IMR-90 (cell line): ENCODE measurements at regions not wholly inside any gene's neighbourhood (a gene's known extent, or its start where the extent isn't known, plus 50 kb on each side); places are given as distances from the start of the nearest gene placed in this dataset.

ENCODE experiments used
- ATAC-seq: fragments of 200-7000 bp; cut with Tn5 transposase; 2 replicates; pipeline ENCODE4 v1.9.1; 2020; ENCODE audit warnings: low read depth, mild to moderate bottlenecking, moderate library complexity
- BruUV-seq: library from RNA; stranded (reverse); fragments of 400-500 nt; replicated peaks from 2 replicates; lab custom pipeline; 2021; lab: Mats Ljungman, UMichigan
- CTCF ChIA-PET: fragments of 300-600 bp; formaldehyde crosslinking; extraction: SDS; loops from one replicate; lab custom pipeline; 2021; ENCODE audit warnings: antibody characterized with exemption; lab: Yijun Ruan, JAX
- POLR2A ChIA-PET: fragments of 300-600 bp; sonication (Branson Sonifier 250); formaldehyde crosslinking; loops from one replicate; lab custom pipeline; 2022; ENCODE audit warnings: antibody characterized with exemption; ENCODE audit not compliant: unreplicated experiment; lab: Charles Lee
- DNase-seq: peaks from one replicate; pipeline ENCODE4 v3.0.0; 2013
- H2AFZ ChIP-seq: replicated peaks from 2 replicates; pipeline ENCODE3; 2013; ENCODE audit warnings: low read length, mild to moderate bottlenecking; ENCODE audit not compliant: poor library complexity
- H2AK5ac ChIP-seq: 2 replicates; pipeline ENCODE4 v1.6.1; 2013; ENCODE audit warnings: low read depth, low read length, inconsistent platforms
- H2AK9ac ChIP-seq: replicated peaks from 2 replicates; pipeline ENCODE3; 2013; ENCODE audit warnings: mild to moderate bottlenecking, low read depth, low read length, moderate library complexity; ENCODE audit not compliant: poor library complexity
- H2BK120ac ChIP-seq: 2 replicates; pipeline ENCODE4 v1.6.1; 2013; ENCODE audit warnings: low read depth, low read length, inconsistent platforms
- H2BK15ac ChIP-seq: 3 replicates; pipeline ENCODE4 v1.6.1; 2013; ENCODE audit warnings: low read depth, low read length, inconsistent platforms
- H2BK20ac ChIP-seq: 2 replicates; pipeline ENCODE4 v1.6.1; 2013; ENCODE audit warnings: low read depth, mild to moderate bottlenecking, inconsistent platforms, low read length, moderate library complexity
- H2BK5ac ChIP-seq: 2 replicates; pipeline ENCODE4 v1.6.1; 2013; ENCODE audit warnings: mild to moderate bottlenecking, low read depth, low read length, inconsistent platforms; ENCODE audit not compliant: poor library complexity, severe bottlenecking
- H3K14ac ChIP-seq: replicated peaks from 2 replicates; pipeline ENCODE4 v1.6.1; 2013; ENCODE audit warnings: low read depth, low read length, inconsistent platforms
- H3K18ac ChIP-seq: 2 replicates; pipeline ENCODE4 v1.6.1; 2013; ENCODE audit warnings: low read depth, low read length, control low read depth
- H3K23ac ChIP-seq: 2 replicates; pipeline ENCODE4 v1.6.1; 2013; ENCODE audit warnings: low read depth, low read length, inconsistent platforms
- H3K27ac ChIP-seq: 2 replicates; pipeline ENCODE4 v1.5.1; 2013; ENCODE audit warnings: mild to moderate bottlenecking, control low read depth, low read length; ENCODE audit not compliant: insufficient read depth
- H3K27me3 ChIP-seq: 2 replicates; pipeline ENCODE4 v1.6.1; 2013; ENCODE audit warnings: low read length; ENCODE audit not compliant: control insufficient read depth, insufficient read depth
- H3K36me3 ChIP-seq: 2 replicates; pipeline ENCODE4 v1.6.1; 2013; ENCODE audit warnings: low read length, mixed read lengths; ENCODE audit not compliant: control insufficient read depth, insufficient read depth
- H3K4ac ChIP-seq: 2 replicates; pipeline ENCODE4 v1.6.1; 2013; ENCODE audit warnings: low read depth, low read length, inconsistent platforms
- H3K4me1 ChIP-seq: 2 replicates; pipeline ENCODE4 v1.6.1; 2013; ENCODE audit warnings: low read length, mixed read lengths; ENCODE audit not compliant: control insufficient read depth, insufficient read depth
- H3K4me2 ChIP-seq: 2 replicates; pipeline ENCODE4 v1.6.1; 2013; ENCODE audit warnings: low read depth, mild to moderate bottlenecking, control low read depth, low read length, moderate library complexity
- H3K4me3 ChIP-seq: 2 replicates; pipeline ENCODE4 v1.5.1; 2013; ENCODE audit warnings: low read depth, mild to moderate bottlenecking, control low read depth, low read length, moderate library complexity; ENCODE audit not compliant: insufficient read depth
- H3K56ac ChIP-seq: 2 replicates; pipeline ENCODE4 v1.6.1; 2013; ENCODE audit warnings: low read length, inconsistent platforms; ENCODE audit not compliant: insufficient read depth; ENCODE audit errors: extremely low read depth
- H3K79me1 ChIP-seq, 2 experiments: 2 replicates each; pipeline ENCODE4 v1.6.1; 2013; ENCODE audit warnings: low read length in 2 of 2, inconsistent platforms in 1 of 2, low read depth in 1 of 2
- H3K9ac ChIP-seq: 2 replicates; pipeline ENCODE4 v1.6.1; 2013; ENCODE audit warnings: low read depth, low read length, control low read depth
- H3K9me1 ChIP-seq: 2 replicates; pipeline ENCODE4 v1.6.1; 2013; ENCODE audit warnings: low read length, inconsistent platforms; ENCODE audit not compliant: insufficient read depth
- H3K9me3 ChIP-seq: 2 replicates; pipeline ENCODE4 v1.6.1; 2013; ENCODE audit warnings: low read length; ENCODE audit not compliant: control insufficient read depth, insufficient read depth
- H4K20me1 ChIP-seq: 2 replicates; pipeline ENCODE4 v1.6.1; 2013; ENCODE audit warnings: low read length, inconsistent platforms; ENCODE audit not compliant: insufficient read depth
- H4K5ac ChIP-seq: 2 replicates; pipeline ENCODE4 v1.6.1; 2013; ENCODE audit warnings: mild to moderate bottlenecking, low read depth, low read length, control low read depth
- H4K8ac ChIP-seq, 2 experiments: 2 replicates each; pipeline ENCODE4 v1.6.1; 2013; ENCODE audit warnings: low read depth in 2 of 2, low read length in 2 of 2, control low read depth in 1 of 2, inconsistent platforms in 1 of 2
- H4K91ac ChIP-seq: 2 replicates; pipeline ENCODE4 v1.6.1; 2013; ENCODE audit warnings: low read depth, low read length, inconsistent platforms; ENCODE audit not compliant: insufficient read depth
- BHLHE40 ChIP-seq: fragments of 150-350 bp; IDR thresholded peaks from 2 replicates; pipeline ENCODE4 v1.6.1; 2016; ENCODE audit warnings: mild to moderate bottlenecking, low read depth, low read length
- CEBPB ChIP-seq: IDR thresholded peaks from 2 replicates; pipeline ENCODE4 v1.6.1; 2012; ENCODE audit warnings: low read depth, low read length, improper control_type of control experiment
- CHD1 ChIP-seq: IDR thresholded peaks from 2 replicates; pipeline ENCODE4 v1.6.1; 2012; ENCODE audit warnings: low read depth, low read length, improper control_type of control experiment
- CTCF ChIP-seq: conservative IDR thresholded peaks from 2 replicates; pipeline ENCODE4 v1.5.1; 2012; ENCODE audit warnings: mild to moderate bottlenecking, low read depth, low read length, improper control_type of control experiment
- ELK1 ChIP-seq: fragments of 150-350 bp; IDR thresholded peaks from 2 replicates; pipeline ENCODE4 v1.6.1; 2016; ENCODE audit warnings: low read depth, mild to moderate bottlenecking, low read length, moderate library complexity, borderline replicate concordance
- FOS ChIP-seq: fragments of 150-350 bp; IDR thresholded peaks from 2 replicates; pipeline ENCODE4 v1.6.1; 2016; ENCODE audit warnings: low read depth, low read length
- MAFK ChIP-seq: IDR thresholded peaks from 2 replicates; pipeline ENCODE4 v1.6.1; 2012; ENCODE audit warnings: low read depth, low read length, improper control_type of control experiment
- MAZ ChIP-seq: IDR thresholded peaks from 2 replicates; pipeline ENCODE4 v1.6.1; 2012; ENCODE audit warnings: low read depth, mild to moderate bottlenecking, low read length, improper control_type of control experiment, moderate library complexity, borderline replicate concordance
- MXI1 ChIP-seq: IDR thresholded peaks from 2 replicates; pipeline ENCODE4 v1.6.1; 2012; ENCODE audit warnings: low read depth, mild to moderate bottlenecking, low read length, moderate library complexity, borderline replicate concordance
- NFE2L2 ChIP-seq: fragments of 150-350 bp; IDR thresholded peaks from 2 replicates; pipeline ENCODE4 v1.6.1; 2016; ENCODE audit warnings: low read depth, mild to moderate bottlenecking, low read length
- POLR2A ChIP-seq: IDR thresholded peaks from 2 replicates; pipeline ENCODE4 v1.6.1; 2012; ENCODE audit warnings: mild to moderate bottlenecking, low read depth, low read length
- RAD21 ChIP-seq: IDR thresholded peaks from 2 replicates; pipeline ENCODE4 v1.6.1; 2012; ENCODE audit warnings: low read length, improper control_type of control experiment
- RCOR1 ChIP-seq: IDR thresholded peaks from 2 replicates; pipeline ENCODE4 v1.6.1; 2012; ENCODE audit warnings: mild to moderate bottlenecking, low read length, improper control_type of control experiment; ENCODE audit not compliant: insufficient replicate concordance
- RFX5 ChIP-seq: IDR thresholded peaks from 2 replicates; pipeline ENCODE4 v1.8.0; 2012; ENCODE audit warnings: low read depth, mild to moderate bottlenecking, low read length, moderate library complexity
- SMC3 ChIP-seq: fragments of 150-350 bp; IDR thresholded peaks from 2 replicates; pipeline ENCODE4 v1.6.1; 2016; ENCODE audit warnings: low read depth, mild to moderate bottlenecking, antibody characterized with exemption, low read length, moderate library complexity
- USF2 ChIP-seq: fragments of 150-350 bp; IDR thresholded peaks from 2 replicates; pipeline ENCODE4 v1.6.1; 2017; ENCODE audit warnings: mild to moderate bottlenecking, antibody characterized with exemption, low read length, low read depth
- WGBS, 2 experiments: methylation state at CpG; one replicate each; pipeline versions ENCODE4 v1.1.5 to v1.1.7; 2013; ENCODE audit warnings: missing lambda C conversion rate in 2 of 2; ENCODE audit not compliant: insufficient read length in 1 of 2; ENCODE audit errors: extremely low coverage in 2 of 2; 5-methylcytosine and 5-hydroxymethylcytosine counted together
- dilution Hi-C: fragments of 300-500 bp; cut with HindIII; formaldehyde crosslinking; loops from one replicate; pipeline ENCODE4 v1.14.3; 2018; ENCODE audit warnings: low sequenced_read_pairs; ENCODE audit not compliant: unreplicated experiment
- in situ Hi-C: fragments of 300-500 bp; cut with MboI; formaldehyde crosslinking; loops from 3 replicates; pipeline ENCODE4 v1.14.3; 2019; ENCODE audit warnings: low sequenced_read_pairs, inconsistent platforms, mixed read lengths
- intact Hi-C: fragments of 100-400 bp; cut with micrococcal nuclease; formaldehyde crosslinking; loops from 2 replicates; pipeline ENCODE4 v1.10.0; 2022

- Histone ChIP-seq H2AK5ac (no peak overlapping the region), H2BK20ac (no peak overlapping the region), H3K9ac (no peak overlapping the region), H4K91ac (no peak overlapping the region), H2AFZ (no peak overlapping the region), H4K8ac (no peak overlapping the region), H2AK9ac (no peak overlapping the region), H4K20me1 (no peaks in the 10 kb centered on the region), H3K14ac (no peak overlapping the region), H3K4me3 (no peak overlapping the region), H2BK15ac (no peak overlapping the region), H2BK120ac (no peak overlapping the region), H3K4me1 (no peaks in the 10 kb centered on the region), H3K56ac (no peak overlapping the region), H3K36me3 (no peaks in the 10 kb centered on the region), H3K18ac (no peak overlapping the region), H3K79me1 (no peaks in the 10 kb centered on the region), H3K4me2 (no peak overlapping the region), H3K27me3 (no peaks in the 10 kb centered on the region), H4K5ac (no peak overlapping the region), H3K4ac (no peak overlapping the region), H3K9me3 (no peaks in the 10 kb centered on the region), H2BK5ac (no peak overlapping the region), H3K27ac (no peak overlapping the region), H3K9me1 (no peaks in the 10 kb centered on the region), H3K23ac (no peak overlapping the region)
- DNase-seq (no peak), ATAC-seq (no peak)
- intact Hi-C loops (no loop called here), in situ Hi-C loops (no loop called here), dilution Hi-C loops (no loop called here)
- ChIA-PET POLR2A (interaction anchor here (0.6 kb wide), 1 partner anchor 24 kb away, joined by 3 read pairs; no protein-coding TSS in a partner anchor), CTCF (no interaction called here)
- BruUV-seq, result no TSS peak
- no CpG with 5 or more reads among the region's 11 CpGs for WGBS, 2 experiments
- TF ChIP-seq RFX5, result no peak
- TF ChIP-seq MAZ, result no peak
- no peak for TF ChIP-seq RAD21
- no peak for TF ChIP-seq NFE2L2
- no peak for TF ChIP-seq MXI1
- no peak for TF ChIP-seq POLR2A
- TF ChIP-seq FOS, result no peak
- TF ChIP-seq RCOR1, result no peak
- no peak for TF ChIP-seq MAFK
- TF ChIP-seq CEBPB, result no peak
- TF ChIP-seq SMC3, result no peak
- no peak for TF ChIP-seq CHD1
- TF ChIP-seq CTCF, result no peak
- TF ChIP-seq BHLHE40, result no peak
- TF ChIP-seq ELK1, result no peak
- no peak for TF ChIP-seq USF2
These were observed 201.9 kb downstream of the DMAC1 start for GRCh38 chr9:7597716-7598115.
